H54 (cell line): ENCODE measurements at regions not wholly inside any gene's neighbourhood (a gene's known extent, or its start where the extent isn't known, plus 50 kb on each side); places are given as distances from the start of the nearest gene placed in this dataset.

Experiments used
- DNase-seq: peaks from one replicate; pipeline ENCODE4 v3.0.0; 2011; ENCODE audit warnings: low spot score, mixed read lengths; ENCODE audit not compliant: insufficient read length
- FAIRE-seq: peaks from 3 replicates; lab custom pipeline; 2011; peaks lifted over from hg19 to GRCh38; lab: Jason Lieb, UNC
- POLR2A ChIP-seq: IDR thresholded peaks from 2 replicates; pipeline ENCODE4 v1.6.1; 2011; ENCODE audit warnings: low read depth, mild to moderate bottlenecking, low read length

GRCh38 chr4:4781936-4782707 is 77.3 kb upstream of the MSX1 start:
- DNase-seq (no peak), FAIRE-seq (no peak)
- TF ChIP-seq POLR2A = no peak

GRCh38 chr4:4780729-4781244 is 78.7 kb upstream of the MSX1 start:
- no peak for FAIRE-seq
- no peak for TF ChIP-seq POLR2A
- no peak for DNase-seq

- DNase-seq (no peak), FAIRE-seq (no peak)
- TF ChIP-seq POLR2A = no peak
Observed at GRCh38 chr4:4779486-4779885, 80.0 kb upstream of the MSX1 start.

GRCh38 chr4:4779054-4779453 is 80.4 kb upstream of the MSX1 start:
- FAIRE-seq (no peak), DNase-seq (no peak)
- TF ChIP-seq POLR2A = no peak

- DNase-seq = no peak
- no peak for FAIRE-seq
- TF ChIP-seq POLR2A = no peak
Observed at GRCh38 chr4:4778554-4778953, 80.9 kb upstream of the MSX1 start.

GRCh38 chr4:4776934-4777333 is 82.5 kb upstream of the MSX1 start:
- FAIRE-seq (no peak), DNase-seq (no peak)
- no peak for TF ChIP-seq POLR2A

GRCh38 chr4:4776335-4776734 is 83.1 kb upstream of the MSX1 start:
- DNase-seq (no peak), FAIRE-seq (no peak)
- no peak for TF ChIP-seq POLR2A

GRCh38 chr4:4775493-4776004 is 83.9 kb upstream of the MSX1 start:
- TF ChIP-seq POLR2A = no peak
- no peak for FAIRE-seq
- DNase-seq = no peak

- no peak for TF ChIP-seq POLR2A
- FAIRE-seq (no peak), DNase-seq (no peak)
Observed at GRCh38 chr4:4772534-4772933, 86.9 kb upstream of the MSX1 start.

- TF ChIP-seq POLR2A = no peak
- FAIRE-seq (no peak), DNase-seq (no peak)
Observed at GRCh38 chr4:4771160-4771559, 88.3 kb upstream of the MSX1 start.

- no peak for TF ChIP-seq POLR2A
- DNase-seq (no peak), FAIRE-seq (no peak)
Observed at GRCh38 chr4:4770610-4771009, 88.9 kb upstream of the MSX1 start.

- no peak for DNase-seq
- FAIRE-seq = no peak
- TF ChIP-seq POLR2A = no peak
Observed at GRCh38 chr4:4766564-4766963, 92.9 kb upstream of the MSX1 start.

GRCh38 chr4:4765811-4766210 is 93.7 kb upstream of the MSX1 start:
- DNase-seq (no peak), FAIRE-seq (no peak)
- no peak for TF ChIP-seq POLR2A

- no peak for TF ChIP-seq POLR2A
- no peak for FAIRE-seq
- no peak for DNase-seq
Observed at GRCh38 chr4:4764558-4764905, 94.9 kb upstream of the MSX1 start.

GRCh38 chr4:4763822-4764557 is 95.5 kb upstream of the MSX1 start:
- FAIRE-seq = no peak
- TF ChIP-seq POLR2A = no peak
- no peak for DNase-seq
